ENCODE measurements at regions not wholly inside any gene's neighbourhood (a gene's known extent, or its start where the extent isn't known, plus 50 kb on each side); places are given as distances from the start of the nearest gene placed in this dataset.

GRCh38 chr2:236677368-236677767, 107.7 kb downstream of the ACKR3 start:
- no peak for TF ChIP-seq ZFX (IDR thresholded peaks at IDR 0.05; ENCODE audit: borderline replicate concordance)
- TF ChIP-seq CTCF (IDR thresholded peaks at IDR 0.05) = no peak
- no peak overlapping the region for H3K27ac ChIP-seq

- no peak for TF ChIP-seq ZFX (IDR thresholded peaks at IDR 0.05; ENCODE audit: borderline replicate concordance)
- TF ChIP-seq CTCF (IDR thresholded peaks at IDR 0.05) = no peak
- H3K27ac ChIP-seq = no peak overlapping the region
Measured at GRCh38 chr2:236678307-236678975, 108.8 kb downstream of the ACKR3 start.

- TF ChIP-seq ZFX (IDR thresholded peaks at IDR 0.05; ENCODE audit: borderline replicate concordance) (no peak), CTCF (IDR thresholded peaks at IDR 0.05) (no peak)
- H3K27ac ChIP-seq = no peak overlapping the region
Measured at GRCh38 chr2:236679884-236680860, 110.5 kb downstream of the ACKR3 start.

GRCh38 chr2:236682651-236683422, 113.2 kb downstream of the ACKR3 start:
- TF ChIP-seq CTCF (IDR thresholded peaks at IDR 0.05) = no peak
- TF ChIP-seq ZFX (IDR thresholded peaks at IDR 0.05; ENCODE audit: borderline replicate concordance) = no peak
- no peak overlapping the region for H3K27ac ChIP-seq

GRCh38 chr2:236684504-236685256, 115.1 kb downstream of the ACKR3 start:
- H3K27ac ChIP-seq = no peak overlapping the region
- TF ChIP-seq CTCF (IDR thresholded peaks at IDR 0.05) = no peak
- no peak for TF ChIP-seq ZFX (IDR thresholded peaks at IDR 0.05; ENCODE audit: borderline replicate concordance)

GRCh38 chr2:236685361-236685760, 115.7 kb downstream of the ACKR3 start:
- no peak overlapping the region for H3K27ac ChIP-seq
- TF ChIP-seq CTCF (IDR thresholded peaks at IDR 0.05) = no peak
- TF ChIP-seq ZFX (IDR thresholded peaks at IDR 0.05; ENCODE audit: borderline replicate concordance) = no peak

All from 22Rv1 (cell line).